ENCODE measurements at regions not wholly inside any gene's neighbourhood (a gene's known extent, or its start where the extent isn't known, plus 50 kb on each side); places are given as distances from the start of the nearest gene placed in this dataset.

DNA sequence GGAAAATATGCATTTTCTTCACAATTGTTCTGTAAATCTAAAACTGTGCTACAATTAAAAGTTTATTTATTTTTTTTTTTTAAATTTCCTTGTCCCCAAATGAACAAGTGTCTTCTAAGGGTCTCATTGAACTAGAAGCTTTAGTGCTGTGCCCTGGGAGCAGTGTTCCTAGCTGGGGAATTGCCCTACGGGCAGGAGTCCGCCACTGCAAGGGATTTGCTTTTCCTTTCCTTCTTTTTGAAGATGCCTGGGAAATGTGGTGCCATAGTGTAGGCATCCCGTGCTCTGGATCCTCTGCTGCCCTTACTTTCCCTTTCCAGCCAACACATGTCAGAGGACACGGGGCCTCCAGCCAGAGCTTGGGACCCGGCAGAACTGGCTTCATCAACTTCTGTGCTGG is 177.1 kb upstream of the CTBP2 start:
- DNase-seq (ENCODE audit: low spot score) = no peak

GRCh38 chr10:125334545-125334944 is 174.2 kb upstream of the CTBP2 start:
- no peak for DNase-seq (ENCODE audit: low spot score)
- TF ChIP-seq, protein P1, sequence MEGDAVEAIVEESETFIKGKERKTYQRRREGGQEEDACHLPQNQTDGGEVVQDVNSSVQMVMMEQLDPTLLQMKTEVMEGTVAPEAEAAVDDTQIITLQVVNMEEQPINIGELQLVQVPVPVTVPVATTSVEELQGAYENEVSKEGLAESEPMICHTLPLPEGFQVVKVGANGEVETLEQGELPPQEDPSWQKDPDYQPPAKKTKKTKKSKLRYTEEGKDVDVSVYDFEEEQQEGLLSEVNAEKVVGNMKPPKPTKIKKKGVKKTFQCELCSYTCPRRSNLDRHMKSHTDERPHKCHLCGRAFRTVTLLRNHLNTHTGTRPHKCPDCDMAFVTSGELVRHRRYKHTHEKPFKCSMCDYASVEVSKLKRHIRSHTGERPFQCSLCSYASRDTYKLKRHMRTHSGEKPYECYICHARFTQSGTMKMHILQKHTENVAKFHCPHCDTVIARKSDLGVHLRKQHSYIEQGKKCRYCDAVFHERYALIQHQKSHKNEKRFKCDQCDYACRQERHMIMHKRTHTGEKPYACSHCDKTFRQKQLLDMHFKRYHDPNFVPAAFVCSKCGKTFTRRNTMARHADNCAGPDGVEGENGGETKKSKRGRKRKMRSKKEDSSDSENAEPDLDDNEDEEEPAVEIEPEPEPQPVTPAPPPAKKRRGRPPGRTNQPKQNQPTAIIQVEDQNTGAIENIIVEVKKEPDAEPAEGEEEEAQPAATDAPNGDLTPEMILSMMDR (IDR thresholded peaks at IDR 0.05; ENCODE audit: extremely low read depth, missing control alignments) = no peak

More for the DNA sequence above, 177.1 kb upstream of the CTBP2 start:
- TF ChIP-seq, protein P1 (IDR thresholded peaks at IDR 0.05; ENCODE audit: extremely low read depth, missing control alignments) = no peak

DNA sequence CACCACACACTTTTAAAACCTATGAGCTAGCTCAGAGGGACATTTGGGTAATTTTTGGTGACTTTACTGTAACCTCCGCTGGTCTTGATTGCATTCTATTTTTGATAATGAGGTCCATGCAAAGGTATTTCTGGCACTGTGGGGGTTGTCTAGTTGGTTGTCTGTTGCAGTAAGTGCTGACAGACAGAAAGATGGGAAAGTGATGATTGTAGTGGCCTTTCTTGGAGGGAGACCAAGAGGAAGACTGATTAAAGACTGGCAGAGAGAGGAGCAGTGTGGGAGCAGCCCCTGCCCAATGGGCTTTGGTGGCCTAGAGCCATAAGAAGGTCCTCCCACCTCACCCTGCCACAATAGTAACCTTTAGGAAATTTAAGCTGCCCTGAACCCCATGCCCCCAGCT is 173.4 kb upstream of the CTBP2 start:
- DNase-seq (ENCODE audit: low spot score) = no peak
- TF ChIP-seq, protein P1 (IDR thresholded peaks at IDR 0.05; ENCODE audit: extremely low read depth, missing control alignments) = no peak

DNA sequence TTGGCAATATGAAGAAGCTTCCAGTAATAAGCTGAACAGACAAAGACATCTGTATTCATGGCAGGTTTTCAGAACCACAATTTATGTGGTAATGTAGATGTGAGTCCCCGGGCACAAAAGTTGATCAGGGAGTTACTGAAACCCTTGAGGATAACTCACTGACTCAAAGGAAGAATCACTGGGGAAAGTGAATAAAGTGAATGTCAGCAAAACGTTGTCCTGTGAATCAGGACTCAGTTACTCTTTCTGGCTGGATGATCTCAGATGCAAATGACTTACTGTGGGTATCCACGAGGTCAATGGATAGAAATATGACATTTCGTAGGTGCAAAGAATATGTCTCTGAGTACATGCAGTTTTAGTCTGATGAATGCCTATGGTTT is 172.8 kb upstream of the CTBP2 start:
- TF ChIP-seq, protein P1 (IDR thresholded peaks at IDR 0.05; ENCODE audit: extremely low read depth, missing control alignments) = no peak
- no peak for DNase-seq (ENCODE audit: low spot score)

DNA sequence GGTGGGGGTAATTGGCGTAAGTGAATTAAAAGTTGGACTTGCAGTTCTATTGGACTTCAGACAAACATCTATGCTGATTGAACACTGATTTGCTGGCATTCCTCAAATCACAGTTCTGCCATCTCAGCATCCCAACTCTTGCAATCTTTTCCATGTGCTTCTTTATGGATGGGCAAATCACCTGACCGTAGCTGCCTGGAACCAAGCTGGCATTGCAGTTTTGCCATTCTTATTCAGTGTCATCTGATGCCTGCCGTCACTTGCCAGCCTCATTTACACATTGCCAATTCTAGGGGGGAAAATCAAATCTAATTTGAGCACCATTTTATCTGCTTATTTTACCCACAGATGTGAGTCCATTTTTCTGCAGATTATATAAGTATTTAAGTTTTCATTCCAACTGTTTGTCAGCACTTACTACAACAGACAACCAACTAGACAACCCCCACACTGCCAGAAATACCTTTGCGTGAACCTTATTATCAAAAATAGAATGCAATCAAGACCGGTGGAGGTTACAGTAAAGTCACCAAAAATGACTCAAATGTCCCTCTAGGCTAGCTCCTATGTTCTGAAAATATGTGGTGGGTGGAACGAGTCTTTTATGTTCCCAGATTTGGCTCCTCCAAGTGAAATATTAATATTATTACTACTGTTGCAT is 172.3 kb upstream of the CTBP2 start:
- TF ChIP-seq, protein P1 (IDR thresholded peaks at IDR 0.05; ENCODE audit: extremely low read depth, missing control alignments) = no peak
- DNase-seq (ENCODE audit: low spot score) = no peak

DNA sequence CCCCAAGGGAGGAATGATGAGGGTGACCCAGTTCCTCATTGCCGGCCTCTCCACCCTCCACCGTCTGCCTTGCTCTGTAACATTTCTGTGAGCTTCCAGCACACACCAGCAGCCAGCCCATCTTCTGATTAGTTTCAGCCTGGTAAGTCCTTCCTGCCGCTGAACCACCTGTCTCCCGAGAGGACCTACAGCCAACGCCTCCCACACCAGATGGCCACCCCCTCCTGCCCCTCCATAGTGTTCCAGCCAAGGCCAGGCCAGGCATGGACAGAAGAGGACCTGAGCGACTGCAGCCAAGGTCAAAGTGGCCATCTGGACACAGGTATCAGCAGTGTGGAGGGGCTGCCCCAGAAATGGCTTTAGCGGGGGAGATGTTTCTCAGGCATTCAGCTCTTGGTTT is 170.7 kb upstream of the CTBP2 start:
- TF ChIP-seq, protein P1 (IDR thresholded peaks at IDR 0.05; ENCODE audit: extremely low read depth, missing control alignments) = no peak
- DNase-seq (ENCODE audit: low spot score) = no peak

GRCh38 chr10:125329056-125329455 is 168.7 kb upstream of the CTBP2 start:
- DNase-seq (ENCODE audit: low spot score) = no peak
- TF ChIP-seq, protein P1 (IDR thresholded peaks at IDR 0.05; ENCODE audit: extremely low read depth, missing control alignments) = no peak

Data from GM20000 (cell line).